Stimulated activated naive CD4-positive, alpha-beta T cell (primary cell): ENCODE measurements at regions not wholly inside any gene's neighbourhood (a gene's known extent, or its start where the extent isn't known, plus 50 kb on each side); places are given as distances from the start of the nearest gene placed in this dataset.

Experiments used
- DNase-seq, 6 experiments: peaks; one replicate each; lab custom pipeline; 2025; lab: John Stamatoyannopoulos, UW

DNA sequence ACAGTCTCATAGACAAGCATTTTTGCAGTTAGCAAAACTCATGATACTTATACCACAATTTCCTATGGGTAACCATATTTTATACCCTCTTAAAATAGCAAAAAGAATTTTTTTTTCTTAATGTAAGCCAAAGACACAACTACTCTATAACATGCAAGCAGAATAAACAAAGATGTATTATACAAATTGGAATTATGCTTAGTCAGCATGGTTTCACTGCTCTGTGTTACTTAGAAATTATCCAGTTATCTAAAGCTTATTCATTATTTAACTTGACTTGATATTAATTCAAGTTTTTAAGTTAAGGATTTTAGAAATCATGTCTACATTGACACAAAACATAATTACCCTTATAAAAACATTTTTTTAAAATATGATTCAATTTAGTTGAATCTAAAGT lies 449.8 kb upstream of the CDH2 start:
- no peak for DNase-seq

DNA sequence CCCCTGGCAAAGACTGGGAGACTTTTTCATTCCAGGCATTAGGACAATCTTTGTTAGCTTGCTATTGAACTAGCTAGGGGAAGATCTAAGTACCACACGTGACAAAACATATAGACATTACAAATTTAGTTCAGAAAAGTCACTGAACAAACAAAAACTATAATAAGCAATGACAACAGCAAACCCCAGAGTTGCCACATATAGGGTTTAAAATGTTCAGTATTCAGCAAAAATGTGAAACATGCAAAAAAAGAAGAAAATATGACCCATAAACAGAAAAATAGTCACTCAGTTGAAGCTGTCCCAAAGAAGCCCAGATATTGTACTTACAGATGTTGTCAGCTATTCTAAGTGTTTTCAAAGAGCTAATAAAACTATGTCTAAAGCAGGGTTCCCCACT lies 431.1 kb upstream of the CDH2 start:
- no peak for DNase-seq

DNA sequence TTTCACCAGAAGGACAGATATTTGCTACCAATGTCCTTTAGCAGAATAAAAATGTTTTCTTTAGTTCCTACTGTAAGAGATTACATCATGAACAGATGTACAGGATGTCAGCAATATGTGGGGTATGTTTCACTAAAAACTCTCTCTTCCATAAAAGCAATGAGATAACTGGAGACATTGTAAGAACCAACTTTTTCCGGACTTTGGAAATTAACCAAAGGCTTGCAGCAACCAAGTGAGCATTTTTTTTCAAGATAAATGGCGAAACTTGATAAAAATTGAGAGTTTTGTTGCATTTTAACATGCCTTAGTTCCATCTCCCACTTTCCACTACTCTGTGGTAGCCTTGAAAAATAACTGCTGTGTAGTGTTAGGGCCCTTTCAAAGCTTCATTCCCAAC lies 429.8 kb upstream of the CDH2 start:
- DNase-seq: no peak

DNA sequence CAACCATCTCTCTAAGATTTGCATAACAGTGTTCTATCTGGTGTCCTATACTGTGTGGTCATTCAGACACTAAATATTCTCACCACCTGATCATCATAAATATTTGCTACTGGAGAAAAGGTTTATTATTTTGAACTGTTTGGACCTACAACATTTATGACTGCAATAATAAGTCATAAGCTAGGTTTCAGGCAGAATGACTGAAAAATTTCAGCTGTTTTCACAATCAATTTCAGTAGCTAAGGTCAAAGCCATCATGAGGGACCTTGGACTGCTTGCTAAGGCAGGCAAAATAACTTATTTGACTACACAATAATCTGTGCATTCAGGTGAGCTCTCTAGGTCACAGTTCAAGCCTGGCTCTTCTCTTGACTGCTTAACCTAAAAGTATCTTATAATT lies 425.5 kb upstream of the CDH2 start:
- DNase-seq: no peak

DNA sequence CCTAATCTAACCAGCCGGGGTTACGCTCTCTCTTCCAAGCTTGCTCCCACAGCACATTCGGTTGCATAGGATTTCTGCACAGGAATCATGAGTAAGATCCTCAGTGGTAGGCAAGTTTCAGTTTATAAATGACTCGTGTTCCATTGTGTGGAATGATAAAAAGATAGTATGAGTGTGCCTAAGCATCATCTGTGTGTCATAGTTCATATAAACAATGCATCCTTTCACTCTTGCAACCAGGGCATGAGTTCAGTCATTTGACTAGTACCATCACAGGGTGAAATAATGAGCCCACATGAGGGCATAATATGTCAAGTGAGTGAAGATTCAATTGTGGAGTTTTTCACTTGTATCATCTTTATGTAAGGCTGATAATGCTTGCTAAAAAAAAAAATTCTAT lies 417.1 kb upstream of the CDH2 start:
- no peak for DNase-seq

DNA sequence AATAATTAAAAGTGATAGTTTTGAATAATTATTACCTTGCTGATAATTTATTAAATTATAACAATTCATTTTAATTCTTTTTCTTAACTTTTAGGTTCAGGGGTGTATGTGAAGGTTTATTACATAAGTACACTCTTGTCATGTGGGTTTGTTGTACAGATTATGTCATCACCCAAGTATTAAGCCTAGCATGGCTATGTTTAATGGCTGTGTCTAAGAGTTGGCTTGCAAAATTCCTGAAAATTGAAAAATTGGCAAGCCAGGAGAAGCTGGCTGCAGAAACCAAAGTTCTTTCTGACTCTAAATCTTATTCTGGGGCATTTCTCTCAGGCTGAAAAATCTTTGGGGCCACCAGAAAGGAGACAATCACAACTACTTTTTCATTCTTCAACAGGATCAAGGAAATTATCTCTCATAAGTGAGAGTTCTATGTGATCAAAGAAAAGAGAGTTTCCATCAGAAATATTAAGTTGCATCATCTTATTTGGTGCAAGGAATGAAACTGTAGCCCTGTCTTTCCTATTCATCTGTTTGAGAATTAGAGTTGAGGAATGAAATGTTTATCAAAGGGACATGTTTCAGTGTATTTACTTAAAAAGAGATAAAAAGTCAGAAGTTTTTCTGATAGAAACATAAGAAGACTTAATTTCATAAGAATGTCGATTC lies 412.1 kb upstream of the CDH2 start:
- DNase-seq: no peak

DNA sequence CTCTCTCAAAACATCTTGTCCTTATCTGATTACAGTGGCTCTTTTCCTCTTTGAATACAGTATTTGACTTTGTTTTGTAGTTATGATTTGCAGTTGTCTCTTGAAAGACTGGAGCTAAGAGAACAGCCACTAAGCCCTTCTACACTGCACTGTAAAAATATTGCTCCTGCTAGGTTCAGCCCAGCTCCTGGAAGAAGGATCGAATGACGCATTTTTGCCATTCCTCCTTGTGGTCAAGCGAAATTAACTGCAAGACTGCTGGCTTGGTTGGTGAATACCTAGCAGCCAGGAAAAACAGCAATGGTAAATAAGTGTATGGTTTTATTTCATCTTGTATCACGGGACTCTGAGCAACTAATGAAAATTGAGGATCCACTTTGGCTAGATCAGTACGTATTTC lies 407.8 kb upstream of the CDH2 start:
- DNase-seq: no peak

DNA sequence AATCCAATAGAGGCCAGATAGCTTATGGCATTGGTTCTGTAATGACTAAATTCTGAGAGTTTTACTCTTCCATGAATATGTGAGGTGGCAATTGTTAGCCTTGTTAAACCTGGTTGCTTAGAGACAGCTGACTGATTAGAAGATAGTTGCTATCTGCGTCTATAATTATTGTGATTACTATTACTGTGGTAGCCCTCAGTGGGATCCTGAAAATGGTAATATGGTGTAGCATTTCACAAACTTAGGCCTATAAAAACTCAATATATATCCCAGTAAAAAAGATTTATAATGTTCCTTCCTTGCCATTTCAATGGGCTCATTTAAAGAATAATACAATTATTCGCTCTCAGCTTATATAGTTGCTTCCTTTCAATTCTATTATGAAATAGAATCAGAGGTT lies 405.8 kb upstream of the CDH2 start:
- no peak for DNase-seq

DNA sequence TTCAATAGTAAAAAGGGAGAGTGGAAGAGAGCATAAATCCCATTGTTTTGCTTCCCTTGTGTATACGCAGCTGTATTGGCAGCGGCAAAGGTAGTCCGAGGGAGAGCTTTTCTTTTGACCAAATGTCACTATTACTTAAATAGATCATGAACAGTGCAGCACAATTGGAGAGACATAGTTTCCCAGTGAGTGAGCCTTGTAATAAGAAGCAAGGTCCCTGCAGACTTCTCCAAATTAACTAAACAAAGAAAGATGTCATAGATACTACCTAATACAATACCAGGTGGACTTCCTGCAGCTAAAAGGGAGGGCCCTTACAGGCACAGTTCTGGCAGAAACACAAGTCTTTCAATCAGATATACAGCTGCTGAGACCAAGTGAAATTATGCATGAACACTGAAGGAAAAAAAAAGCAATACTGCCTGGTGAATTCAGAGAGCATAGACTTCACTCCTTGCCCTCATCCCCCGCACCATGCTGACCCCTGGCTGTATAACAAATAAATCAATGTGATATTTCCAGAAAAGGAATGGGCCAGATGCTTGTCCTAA lies 404.7 kb upstream of the CDH2 start:
- DNase-seq: peak in 4 of 6 experiments; percentile 18 to 76 (median 59)

DNA sequence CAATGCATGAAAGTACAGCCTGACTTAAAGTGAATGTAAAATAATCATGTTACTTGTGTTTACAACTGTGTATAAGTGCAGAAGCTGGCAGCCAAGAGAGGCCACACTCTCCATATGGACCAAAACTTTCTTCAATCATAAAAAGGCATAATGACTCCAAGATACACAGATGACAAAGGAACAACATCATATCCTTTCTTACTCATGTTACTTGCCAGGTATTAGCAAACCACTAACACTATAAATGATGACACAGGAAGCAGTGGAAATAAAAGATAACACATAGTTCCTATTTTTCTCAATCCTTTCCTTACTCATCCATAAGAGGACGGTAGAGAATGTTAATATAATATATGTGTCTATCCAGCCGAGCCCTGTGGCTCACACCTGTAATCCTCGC lies 400.0 kb upstream of the CDH2 start:
- DNase-seq: no peak

DNA sequence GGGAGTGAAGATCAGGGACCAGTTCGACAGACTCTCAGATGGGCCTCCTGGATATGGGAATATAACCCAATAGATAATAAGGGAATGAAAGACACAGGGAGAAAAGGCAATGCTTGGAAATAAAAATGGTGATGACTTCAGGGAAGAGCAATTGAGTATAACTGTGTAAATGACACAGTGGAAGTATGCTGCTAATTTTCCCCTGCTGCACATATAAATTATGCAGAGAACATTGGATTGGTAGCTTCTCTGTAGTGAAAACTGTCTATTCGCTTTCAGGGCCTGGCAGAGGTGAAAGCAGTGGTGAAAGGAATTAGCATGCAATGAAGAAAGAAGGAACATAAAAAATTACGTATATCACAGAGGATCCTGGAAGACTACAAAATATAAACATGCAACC lies 398.2 kb upstream of the CDH2 start:
- DNase-seq: no peak

DNA sequence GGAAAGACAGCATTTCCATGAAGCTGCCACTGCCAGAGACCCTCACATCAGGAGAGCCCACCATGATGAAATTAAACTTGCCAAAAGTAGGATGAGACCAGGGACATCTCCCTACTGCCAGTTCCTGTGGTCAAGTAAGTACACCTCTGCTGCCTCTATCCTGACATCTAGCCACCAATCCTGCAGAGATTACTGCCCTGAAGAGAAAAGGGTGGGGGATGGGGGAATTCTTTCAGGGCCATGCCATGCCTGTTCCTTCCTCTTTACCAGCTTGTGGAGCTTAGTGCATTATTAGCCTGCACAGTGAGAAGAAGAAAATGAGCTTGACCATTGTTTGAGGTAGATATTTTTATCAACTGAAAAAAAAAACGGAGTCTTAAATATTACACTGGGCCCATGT lies 397.2 kb upstream of the CDH2 start:
- no peak for DNase-seq

DNA sequence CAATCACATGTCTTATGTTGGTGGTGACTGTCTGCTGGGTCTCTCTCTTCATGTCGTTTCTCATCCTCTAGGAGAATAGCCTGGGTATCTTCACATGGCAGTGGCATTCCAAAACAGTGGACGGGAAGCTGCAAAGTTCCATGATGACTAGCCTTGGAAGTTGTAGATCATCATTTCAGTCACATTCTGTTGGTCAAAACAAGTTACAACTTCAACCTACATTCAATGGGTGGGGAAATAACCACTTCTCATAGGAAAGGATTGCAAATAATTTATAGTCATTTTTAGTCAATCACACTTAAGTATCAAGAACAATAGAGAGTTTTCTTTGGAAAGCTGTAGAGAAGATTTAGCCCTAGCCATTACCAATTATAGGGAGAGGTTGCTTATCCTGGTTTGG lies 395.0 kb upstream of the CDH2 start:
- DNase-seq: no peak

DNA sequence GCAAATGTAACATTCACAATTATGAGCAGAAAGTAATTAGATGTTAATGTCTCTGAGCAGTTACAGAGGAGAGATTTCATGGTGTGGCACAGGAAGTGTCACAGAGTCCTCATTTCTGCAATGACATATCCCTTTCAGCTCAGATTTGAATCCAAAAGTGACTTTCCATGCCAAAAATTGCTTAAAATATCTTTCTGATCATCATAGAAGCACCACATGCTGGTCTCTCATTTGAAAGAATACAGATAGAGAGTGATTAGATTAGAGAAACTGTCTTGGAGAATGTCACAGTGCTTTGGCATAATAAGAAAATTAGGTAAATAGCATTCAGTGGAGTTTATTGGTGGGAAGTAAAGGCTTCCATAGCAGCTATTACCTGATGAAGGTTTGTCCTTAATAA lies 383.4 kb upstream of the CDH2 start:
- no peak for DNase-seq

DNA sequence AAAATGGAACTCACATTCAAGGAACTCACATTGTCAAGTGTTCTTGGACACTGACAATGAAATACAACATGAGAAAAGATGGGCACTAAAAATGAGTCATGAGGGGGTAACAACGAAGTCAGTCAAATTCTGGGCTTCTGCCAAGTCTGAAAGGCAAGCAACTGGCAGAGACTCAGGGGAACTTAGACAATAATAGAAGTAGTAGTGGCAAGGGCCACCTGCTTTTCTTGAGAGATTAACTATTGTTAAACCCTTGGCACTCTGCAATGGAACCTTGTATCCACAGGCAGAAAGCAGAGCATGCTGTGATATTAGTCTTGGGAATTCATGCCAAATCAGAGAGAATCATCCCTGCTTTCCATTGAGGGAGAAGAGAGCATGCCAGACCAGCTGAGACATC lies 382.6 kb upstream of the CDH2 start:
- DNase-seq: no peak

DNA sequence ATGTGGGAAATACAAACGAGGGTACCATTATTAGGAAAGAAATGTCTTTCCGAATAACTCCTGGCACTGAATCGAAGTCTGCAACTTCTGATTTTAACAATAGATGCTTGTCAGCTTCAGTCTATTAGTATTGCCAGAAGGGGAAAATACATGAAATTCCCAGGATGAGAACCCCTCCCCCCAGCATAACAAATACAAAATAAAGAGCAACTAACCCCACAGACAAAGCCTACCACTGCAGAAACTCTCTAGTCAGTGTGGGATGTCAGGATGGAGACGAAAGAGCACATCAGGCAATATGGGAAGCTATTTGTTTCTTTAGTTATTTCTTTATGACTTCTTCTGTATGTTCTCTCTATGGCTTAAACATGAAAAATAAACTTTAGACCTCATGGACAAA lies 365.0 kb upstream of the CDH2 start:
- DNase-seq: no peak

DNA sequence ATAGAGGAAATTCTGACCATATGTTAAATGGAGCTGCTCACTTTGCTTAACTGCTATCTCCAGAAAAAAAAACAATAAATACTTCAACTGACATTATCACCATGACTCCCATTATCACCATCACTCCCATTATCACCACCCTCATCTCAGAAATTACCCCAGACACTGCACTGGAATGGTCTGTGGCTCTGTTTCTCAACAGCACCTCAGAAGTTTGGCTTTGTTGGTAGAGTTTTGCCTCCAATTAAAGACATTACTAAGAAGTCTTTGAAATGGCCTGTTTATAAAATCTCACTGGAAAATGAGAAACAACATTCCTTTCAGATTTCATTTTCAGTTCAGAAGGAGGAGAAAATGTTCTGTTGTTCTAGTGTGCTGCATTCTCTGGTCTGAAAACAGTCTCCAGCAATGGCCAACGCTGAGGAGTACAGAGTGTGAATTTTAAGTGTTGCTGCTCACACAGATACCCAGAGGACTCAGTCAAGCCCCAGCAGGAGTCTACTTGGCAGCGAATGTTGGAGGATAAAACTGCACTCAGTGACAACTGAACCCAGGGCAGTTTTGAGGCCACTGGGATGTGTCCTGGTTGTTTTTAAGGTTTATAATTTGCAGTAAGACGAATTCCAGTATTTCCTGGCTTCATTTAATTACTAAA lies 364.5 kb upstream of the CDH2 start:
- no peak for DNase-seq

DNA sequence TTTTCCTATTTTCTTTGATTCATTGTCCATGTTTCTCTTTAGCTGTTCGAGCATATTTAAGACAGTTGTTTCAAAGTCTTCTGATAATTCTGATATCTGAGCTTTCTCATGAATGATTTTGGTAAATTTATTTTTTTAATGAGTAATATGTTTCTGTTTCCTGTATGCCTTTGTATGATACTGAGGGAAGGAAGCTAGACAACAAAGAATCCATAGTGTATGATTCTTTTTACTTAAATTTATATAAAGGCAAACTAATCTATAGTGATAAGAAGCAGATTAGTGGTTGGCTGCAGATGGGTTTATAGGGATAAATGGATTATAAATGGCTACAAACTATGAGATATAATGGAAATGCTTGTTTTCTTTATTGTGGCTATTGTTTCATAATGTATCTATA lies 352.7 kb upstream of the CDH2 start:
- DNase-seq: no peak

DNA sequence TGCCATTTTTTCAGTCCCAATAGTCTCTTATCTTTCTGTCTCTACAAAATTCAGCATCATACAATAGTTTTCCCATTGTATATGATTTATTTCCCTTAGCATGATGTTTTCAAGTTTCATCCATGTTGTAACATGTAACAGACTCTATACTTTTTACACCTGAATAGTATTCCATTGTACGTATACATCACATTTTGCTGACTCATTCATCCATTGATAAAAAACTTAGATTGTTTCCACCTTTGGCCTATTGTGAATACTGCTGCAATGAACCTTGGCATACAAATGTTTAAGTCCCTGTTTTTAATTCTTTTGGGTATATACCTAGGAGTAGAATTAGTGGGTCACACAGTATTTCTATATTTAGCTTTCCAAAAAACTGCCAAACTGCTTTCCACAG lies 349.3 kb upstream of the CDH2 start:
- DNase-seq: no peak

DNA sequence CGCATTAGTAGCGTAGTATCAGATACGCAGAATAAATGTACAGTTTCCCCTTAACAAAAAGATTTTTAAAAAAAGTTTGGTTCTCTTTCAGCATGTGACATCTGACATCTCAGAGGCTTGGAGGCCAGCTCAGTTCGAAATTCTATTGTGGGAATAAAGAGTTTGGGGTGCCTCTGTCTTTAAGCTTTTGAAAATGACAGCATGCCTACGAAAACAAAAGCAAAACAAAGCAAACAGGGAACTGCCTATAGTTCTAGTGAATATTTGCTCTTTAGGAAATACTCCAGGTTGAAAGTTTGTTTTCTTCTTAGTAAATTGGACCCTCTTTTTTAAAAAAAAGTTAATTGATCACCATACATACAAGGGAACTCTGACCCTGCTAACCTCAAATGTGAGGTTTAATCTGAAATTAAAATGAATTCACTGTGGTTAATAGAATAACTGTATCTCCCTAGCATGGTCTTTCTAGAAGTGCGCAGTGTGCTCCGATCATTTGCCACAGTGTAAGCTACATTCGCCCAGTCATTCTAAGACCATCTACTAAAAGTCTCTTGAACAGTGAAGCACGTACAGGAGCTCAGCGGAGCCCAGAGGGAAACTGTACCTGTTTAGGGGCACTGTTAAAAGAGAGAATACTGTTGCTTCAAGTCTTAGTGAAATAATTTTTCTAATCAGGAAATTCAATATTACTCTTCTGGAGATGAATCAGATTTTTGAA lies 347.0 kb upstream of the CDH2 start:
- no peak for DNase-seq

DNA sequence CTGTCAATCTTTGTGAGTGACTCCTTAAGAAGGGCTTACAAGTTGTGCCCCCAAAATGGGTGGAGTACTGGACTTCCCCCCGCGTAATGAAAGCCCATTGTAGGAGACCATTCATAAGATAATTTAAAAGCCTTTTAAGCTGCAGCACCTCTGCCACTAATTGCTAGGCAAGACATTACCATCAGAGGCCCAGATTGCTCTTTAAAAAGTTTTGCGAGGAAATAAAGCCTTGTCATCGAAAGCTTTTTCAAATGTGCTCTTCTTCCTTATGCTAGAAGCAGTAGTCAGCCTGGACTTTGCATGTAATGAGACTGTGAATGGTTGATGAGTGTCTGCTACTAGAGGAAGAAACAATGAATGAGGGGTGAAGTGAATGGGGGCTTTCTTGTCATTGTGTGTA lies 345.3 kb upstream of the CDH2 start:
- DNase-seq: no peak

DNA sequence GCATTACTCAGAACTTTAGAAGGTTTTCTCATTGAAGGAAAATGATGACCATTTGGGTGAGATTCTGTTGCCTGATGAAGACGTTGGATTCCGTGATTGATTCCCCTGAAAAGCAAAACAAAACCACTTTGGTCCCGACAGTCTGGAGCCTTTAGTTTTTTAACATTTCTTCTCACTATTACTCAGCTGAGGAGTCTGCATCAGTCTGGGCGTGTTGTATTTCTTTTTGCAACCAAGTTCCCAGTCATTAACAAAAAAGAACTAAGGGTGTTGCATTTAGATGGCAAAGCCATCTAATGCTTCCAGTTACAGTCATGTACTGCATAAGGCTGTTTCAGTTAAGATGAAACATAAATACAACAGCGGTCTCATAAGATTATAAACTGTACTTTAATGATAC lies 343.1 kb upstream of the CDH2 start:
- DNase-seq: no peak

DNA sequence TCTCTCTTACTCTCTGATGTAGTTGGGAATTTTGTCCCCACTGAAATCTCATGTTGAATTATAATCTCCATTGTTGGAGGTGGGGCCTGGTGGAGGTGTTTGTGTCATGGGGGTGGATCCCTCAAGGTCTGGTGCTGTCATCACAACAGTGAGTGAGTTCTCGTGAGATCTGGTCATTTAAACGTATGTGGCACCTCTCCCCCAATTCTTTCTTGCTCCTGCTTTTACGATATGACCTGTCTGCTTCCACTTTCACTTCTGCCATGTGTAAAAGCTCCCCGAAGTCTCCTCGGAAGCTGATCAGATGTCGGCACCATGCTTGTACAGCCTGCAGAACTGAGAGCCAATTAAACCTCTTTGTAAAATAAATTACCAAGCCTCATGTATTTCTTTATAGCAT lies 337.8 kb upstream of the CDH2 start:
- DNase-seq: no peak
